GM19463 (cell line): ENCODE measurements at regions not wholly inside any gene's neighbourhood (a gene's known extent, or its start where the extent isn't known, plus 50 kb on each side); places are given as distances from the start of the nearest gene placed in this dataset.

Source experiments
- ATAC-seq: cut with Tn5 transposase; IDR thresholded peaks from one replicate; pipeline ENCODE4 v1.9.1; 2021; ENCODE audit warnings: mild to moderate bottlenecking, moderate library complexity; ENCODE audit not compliant: unreplicated experiment

DNA sequence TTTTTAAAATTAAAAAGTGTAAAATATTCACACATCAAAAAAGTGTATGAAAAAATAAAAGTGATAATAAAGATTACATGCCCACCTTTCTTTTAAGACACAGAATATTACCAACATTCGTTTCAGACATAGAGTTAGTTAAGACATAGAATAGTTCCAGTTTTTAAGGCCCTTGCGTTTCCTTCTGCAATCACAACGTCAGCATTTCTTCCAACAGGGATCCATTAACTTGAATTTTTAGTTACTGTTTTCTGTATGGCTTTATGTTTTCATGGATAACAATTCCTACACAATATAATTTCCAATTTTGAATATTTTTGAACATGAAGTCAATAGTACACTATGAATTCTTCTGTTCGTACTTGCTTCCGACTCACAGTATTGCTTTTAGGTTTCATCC is 170.8 kb upstream of the C11orf87 start:
- ATAC-seq = no peak

DNA sequence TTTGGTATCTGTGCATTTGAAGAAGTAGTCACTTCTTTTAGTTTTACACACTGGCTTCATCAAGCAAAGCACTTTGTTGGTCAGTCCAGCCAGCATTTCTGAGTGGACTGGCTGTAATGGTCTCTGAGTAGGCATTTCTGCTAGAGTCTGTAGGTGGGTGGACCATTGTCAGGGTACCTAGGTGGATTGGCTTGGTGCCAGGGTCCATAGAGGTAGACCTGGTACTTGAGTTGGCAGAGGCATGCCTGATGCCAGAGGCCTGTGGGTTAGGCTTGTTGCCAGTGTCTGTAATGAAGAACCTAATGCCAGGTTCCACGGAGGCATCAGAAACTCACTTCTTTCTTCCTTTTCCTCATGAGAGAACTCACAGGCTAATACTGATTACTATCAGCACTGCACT is 157.9 kb upstream of the C11orf87 start:
- ATAC-seq = no peak

DNA sequence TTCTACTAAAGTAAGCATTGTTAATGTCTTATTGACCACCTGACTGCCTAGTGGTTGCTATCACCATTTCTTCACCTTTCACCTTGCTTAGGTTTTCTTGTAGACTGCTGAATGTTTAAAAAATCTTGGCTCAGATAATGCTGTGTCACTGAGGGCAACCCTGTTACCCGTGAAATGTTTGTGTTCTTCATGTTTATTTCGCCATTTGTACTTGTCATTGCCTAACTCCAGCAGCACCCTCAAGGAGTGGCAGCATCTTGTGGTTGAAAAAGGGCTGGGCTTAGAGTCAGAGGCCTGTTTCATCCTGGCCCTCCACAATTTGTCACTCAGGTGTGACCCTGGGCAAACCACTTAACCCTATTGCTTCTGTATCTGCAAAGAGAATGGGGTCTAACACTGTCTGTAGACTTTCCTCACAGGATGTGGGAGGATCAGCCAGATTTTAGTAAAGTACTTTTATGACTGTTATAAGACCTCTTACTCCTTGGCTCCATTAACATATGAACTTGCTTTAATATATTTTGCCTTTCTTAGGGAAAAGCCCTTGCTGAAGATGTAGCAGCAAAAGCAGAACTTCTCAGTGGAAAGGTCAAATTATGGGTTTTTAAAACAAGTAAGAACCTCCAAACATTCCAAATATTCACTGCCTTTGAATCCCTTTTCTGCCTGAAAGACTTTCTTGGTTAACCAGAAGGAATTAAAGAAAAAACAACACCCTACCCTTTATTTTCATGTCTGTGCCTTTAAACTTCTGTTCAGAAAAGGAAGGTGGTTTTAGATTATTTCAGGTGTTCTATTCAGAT is 154.5 kb upstream of the C11orf87 start:
- no peak for ATAC-seq

DNA sequence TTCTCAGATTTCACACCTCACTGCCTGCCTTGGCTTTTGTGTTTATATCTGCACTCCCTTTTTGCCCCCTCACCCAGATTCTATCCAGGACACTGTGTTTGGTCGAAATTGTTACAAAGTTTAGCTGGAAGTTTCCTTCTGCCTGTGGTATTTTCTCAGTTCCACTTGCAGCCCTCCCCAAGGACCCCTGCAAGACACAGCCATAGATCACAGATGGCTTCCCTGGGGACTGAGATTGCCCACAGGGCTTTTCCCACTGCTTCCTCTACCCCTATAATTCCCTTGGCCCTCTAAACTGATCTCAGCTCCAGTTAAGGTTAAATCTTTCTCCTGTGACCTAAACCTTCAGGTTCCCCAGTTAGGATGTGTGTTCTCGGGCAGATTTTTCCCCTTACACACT is 146.1 kb upstream of the C11orf87 start:
- no peak for ATAC-seq

DNA sequence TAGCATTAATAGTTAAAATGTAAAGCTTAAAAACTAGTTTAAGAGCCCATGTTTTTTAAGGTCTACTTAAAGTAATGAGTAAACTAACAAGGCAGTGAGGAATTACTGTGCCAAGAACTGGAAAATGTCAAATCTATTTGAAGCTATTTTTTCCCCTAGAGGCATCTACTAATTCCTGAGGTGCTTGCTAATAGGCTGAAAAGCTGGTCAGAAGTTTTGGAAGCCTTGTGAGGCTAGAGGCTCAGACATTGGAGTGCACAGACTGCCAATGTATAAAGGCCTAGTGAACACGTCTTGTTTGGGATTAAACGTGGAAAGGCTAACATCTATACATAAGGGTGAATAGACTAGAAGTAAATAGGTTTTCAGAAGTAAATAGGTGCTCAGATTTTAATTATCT is 136.5 kb upstream of the C11orf87 start:
- no peak for ATAC-seq

DNA sequence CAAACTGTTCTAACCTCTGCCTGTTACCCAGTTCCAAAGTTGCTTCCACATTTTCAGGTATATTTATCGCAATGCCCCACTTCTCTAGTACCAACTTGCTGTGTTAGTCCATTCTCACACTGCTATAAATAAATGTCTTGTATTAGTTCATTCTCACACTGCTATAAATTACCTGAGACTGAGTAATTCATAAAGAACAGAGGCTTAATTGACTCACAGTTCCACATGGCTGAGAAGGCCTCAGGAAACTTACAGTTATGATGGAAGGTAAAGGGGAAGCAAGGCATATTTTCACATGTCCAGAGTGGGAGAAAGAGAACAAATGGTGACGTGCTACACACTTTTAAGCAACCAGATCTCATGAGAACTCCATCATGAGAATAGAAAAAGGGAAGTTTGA is 130.4 kb upstream of the C11orf87 start:
- ATAC-seq = no peak

DNA sequence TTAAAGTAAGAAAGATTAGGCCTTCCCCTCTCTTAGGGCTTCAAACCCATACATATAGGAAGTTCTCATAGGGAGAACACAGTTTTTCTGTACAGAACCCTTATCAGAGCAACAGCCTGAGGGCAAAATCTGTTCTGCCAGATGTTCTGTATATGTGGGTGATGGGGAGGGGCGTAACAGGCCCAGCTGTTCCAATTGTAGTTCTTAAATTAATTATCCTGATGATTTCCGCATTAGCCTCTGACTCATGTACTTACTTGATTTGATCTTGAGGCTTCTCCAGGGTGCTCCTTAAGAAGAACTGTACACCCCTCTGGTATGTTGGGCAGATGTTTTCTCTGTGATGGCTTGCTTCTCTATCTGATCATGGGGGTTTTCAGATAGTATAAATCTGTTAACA is 123.1 kb upstream of the C11orf87 start:
- no peak for ATAC-seq

DNA sequence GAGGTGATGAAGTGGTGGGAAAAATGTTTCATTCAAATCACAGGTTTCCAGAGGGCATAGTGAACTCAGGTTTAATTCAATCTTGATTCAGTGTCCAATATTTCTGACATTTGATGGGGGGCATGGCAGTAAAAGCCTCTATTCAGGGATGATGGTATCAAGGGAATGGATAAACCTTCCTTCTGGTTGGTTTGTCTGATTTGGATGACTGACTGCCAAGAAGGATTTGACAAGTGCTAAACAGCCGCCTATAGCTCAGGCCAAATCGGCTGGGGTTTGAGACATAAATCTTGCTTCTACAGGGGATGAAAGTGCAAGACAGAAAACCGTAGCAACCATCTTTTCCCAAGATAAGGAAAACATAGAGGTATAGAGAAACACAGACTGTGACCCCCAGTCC is 121.8 kb upstream of the C11orf87 start:
- ATAC-seq = no peak

DNA sequence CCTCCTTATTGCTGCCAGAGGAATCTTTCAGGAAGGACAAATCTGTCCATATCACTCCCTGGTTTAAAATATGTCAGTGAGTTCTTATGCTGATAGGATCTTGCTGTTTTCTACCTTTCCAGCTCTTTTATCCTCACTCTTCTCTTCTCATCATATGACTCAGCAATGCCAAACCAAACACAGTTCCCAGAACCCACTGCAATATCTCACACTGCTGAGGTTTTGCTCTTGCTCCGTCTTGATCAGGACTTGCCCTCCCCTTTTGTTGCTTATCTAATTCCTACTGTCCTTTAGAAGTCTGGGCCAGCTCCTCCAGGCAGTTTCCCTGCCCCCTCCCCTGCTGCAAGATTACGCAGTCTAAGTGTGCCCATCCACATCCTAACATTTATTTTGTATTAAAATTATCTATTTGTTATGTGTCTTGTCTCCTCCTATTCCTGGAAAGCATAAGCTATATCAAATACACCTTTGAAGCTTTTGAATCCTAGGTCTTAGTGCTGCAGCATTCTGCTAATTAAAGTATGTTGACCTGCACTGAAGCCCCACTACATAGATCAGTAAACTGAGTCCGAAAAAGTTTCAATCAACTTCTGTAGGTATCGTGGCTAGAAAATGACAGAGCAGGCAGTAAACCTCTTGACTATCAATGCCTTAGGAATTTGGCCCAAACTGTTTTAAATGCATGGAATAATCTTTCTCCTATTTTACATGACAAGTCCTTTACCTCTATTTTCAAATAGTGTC is 119.2 kb upstream of the C11orf87 start:
- no peak for ATAC-seq

DNA sequence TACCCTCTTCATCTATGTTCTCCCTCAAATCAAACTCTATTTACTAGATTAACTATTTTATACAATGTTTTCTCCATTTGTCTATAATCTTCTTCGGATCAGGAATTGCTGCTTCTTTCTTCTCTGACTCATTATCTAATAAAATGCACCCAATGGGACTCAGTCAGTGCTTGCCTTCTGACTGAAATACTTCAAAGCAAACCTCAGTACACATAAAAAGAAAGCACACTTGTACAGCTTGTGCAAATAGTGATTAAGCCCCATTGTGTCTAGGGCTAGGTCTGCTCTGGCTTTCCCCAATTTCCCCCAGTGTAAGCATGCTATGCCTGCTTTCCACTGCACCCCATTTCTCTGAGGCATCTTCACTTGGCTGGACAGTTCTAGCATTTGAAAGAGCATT is 118.6 kb upstream of the C11orf87 start:
- ATAC-seq = no peak

DNA sequence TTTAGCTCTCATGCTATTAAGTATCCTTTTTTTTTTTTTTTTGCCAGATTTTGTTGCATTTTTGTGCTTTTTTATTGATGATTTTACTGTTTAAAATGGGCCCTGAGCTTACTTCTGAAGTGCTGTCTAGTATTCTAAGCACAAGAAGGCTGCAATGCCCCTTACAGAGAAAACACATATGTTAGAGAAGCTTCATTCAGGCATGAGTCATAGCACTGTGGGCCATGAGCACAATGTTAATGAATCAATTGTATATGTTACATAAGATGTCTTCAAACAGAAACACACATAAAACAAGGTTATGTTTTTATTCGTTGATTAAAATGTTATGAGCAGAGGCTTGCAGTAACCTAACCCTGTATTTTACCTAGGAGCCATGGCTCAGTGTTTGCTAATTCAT is 117.8 kb upstream of the C11orf87 start:
- ATAC-seq = no peak

DNA sequence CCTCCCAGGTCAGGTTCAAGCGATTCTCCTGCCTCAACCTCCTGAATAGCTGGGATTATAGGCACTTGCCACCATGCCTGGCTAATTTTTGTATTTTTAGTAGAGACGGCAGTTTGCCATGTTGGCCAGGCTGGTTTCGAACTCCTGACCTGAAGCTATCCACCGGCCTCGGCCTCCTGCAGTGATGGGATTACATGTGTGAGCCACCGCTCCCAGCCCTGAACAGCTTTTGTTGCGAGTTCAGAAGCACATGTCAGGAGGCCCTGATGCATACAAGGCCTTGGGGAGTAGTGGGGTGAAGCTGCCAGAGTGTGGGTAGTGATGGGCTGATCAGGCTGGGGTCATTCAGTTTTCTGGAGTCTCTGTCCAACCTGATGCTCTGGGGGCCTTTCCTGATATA is 117.0 kb upstream of the C11orf87 start:
- ATAC-seq = no peak

DNA sequence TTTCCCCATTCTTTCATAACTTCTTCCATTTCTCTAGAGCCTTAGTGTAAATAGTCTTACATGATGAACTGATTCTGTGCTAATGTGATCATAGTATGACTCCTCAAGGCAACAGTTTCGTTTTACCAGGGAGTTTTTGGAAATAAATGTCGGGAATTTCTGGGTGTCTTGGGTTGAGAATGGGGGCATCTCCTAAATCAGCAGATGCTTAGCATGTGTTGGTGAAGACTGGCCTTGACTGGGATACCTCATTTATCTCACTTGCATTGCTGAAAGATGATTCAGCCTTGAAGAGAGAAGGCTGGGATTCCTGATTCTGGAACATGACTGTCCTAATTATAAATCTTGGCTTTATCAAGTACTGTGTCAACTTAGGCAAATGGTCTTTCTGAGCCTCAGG is 115.7 kb upstream of the C11orf87 start:
- no peak for ATAC-seq

DNA sequence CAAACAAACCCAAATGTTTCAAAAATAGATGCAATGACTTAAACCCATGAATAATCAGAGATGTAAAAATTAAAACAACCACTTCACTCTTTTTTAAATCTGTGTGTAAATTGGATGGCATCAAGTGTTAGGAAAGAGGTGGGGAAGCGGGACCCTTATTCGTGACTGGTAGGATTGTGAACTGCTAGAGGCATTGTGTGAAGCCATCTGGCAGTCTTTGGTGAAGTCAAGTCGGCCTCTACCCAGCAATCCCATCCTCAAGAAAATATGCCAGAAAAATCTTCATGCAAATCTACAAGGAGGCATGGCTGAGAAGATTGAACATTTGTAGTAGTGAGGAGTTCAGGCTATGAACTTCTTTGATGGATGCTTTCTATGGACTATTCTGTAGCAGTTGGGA is 114.6 kb upstream of the C11orf87 start:
- no peak for ATAC-seq

DNA sequence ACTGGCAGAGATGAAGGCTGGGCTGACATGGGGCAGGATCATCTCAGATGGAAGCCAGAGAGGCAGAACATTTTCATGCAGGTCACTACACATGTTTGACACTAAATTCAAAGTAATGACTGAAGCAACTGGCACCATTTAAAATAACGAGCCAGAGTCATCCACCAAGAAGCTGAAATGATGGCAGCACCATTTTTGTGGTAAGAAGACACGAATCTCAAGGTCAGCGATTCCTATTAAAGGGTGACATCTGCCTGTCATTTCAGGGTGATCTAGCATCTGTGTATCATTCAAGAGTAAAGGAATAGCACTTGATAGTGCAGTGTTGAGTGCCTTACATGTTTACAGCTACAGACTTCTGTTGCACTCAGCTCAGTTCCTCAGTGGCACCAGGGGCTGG is 113.4 kb upstream of the C11orf87 start:
- ATAC-seq = no peak

DNA sequence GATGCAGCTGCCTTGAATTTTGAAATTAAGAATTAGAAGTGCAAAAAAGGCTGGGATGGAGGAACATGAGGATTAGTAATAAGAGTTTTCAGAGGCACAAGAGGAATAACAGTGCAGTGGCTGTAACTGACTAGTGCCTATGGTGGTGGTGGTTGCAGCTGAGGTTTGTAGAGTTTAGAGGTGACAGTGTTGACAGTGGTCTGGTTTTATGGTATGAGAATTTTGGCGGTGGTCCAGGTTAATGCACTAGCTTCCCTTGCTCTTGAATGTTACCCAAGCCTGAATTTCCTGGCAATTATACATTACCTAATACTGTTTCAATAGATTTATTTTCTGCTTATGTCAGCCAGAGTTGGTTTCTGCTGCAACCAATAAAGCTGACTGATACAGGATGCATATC is 112.8 kb upstream of the C11orf87 start:
- no peak for ATAC-seq

DNA sequence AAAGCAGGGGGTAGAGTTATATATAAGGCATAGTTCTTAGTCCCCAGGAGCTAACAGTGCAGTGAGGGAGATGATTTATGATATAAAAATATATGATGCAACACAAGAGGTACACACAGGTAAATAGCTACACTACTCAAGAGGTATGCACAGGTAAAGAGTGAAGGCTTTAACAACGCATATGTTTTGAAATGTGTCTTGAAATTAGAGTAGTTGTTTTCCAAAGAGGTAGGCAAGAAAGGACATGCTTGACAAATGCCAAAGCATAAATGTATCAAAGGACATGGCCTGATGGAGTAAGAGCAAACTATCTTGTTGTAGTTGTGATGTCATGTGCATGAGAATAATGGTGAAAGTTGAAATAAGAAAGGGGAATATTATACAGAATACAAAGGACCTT is 104.3 kb upstream of the C11orf87 start:
- no peak for ATAC-seq

DNA sequence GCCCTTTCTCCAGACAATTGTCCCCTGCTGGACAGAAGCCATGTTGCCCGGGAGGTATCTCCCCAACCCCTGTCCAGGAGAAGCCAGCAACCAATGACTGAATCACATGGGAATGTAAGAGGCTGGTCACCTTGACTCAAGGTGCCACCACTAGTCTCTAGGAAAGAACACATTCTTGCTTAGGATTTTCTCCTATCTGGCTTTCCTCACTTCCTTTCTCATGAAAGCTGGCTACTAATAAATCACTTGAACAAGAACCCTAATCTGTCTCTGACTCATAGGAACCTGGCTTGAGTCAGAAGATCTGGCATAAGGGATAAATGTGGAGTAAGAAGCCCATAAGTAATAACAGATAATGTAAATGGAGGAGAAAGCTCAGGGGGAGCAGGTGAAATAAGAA is 101.4 kb upstream of the C11orf87 start:
- ATAC-seq = no peak

DNA sequence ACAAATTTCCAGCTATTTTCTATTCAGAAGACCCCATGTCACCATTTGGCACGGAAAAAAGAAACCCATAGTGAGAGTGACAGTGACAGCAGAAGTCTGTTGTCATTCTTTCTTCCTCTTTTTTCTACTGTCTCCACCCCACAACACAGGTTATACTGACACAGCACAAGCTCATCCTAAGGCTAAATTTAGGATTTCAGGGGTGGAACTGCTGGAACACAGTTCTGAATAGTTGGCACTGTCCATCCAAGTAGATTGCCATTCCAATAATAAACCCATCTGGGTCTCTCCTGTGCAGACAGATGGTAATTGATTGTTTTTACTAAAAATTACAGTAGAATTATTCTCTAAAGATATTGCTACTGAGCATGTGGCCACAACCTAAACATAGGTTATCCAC is 95.2 kb upstream of the C11orf87 start:
- no peak for ATAC-seq

DNA sequence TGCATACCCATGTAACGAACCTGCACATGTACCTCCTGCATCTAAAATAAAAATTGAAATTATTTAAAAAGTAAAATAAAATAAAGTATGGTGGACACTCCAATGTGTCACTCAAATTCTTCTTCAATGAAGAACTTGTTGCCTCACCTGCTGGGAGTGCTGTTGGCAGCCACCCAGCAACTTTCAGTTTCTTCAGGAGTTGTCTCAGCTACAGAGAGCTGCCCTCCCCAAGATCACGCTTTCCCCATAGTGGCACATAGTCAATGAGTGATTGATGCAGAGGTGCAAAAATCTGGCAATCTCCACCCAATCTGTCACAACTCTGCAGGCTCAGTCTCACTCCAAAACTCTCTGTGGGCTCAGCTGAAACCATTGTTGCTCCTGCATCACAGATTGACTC is 92.3 kb upstream of the C11orf87 start:
- ATAC-seq = no peak

DNA sequence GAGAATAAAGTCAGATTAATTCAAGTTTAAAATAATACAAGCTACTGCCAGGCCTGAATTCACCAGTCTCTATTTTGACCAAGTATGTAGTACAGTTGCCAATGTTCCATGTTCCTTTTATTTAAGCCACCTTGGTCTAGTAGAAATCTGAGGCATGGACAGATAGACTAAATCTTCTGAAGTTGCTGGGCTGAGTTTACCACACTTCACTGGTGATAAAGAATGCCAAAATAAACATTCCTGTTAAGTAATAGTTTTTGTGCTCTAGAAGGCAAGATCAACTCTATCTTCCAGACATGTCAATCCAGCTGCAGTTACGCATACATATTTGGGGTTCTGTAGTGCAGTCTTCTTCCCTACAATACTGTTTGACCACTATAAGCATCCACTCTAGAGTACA is 83.9 kb upstream of the C11orf87 start:
- no peak for ATAC-seq

DNA sequence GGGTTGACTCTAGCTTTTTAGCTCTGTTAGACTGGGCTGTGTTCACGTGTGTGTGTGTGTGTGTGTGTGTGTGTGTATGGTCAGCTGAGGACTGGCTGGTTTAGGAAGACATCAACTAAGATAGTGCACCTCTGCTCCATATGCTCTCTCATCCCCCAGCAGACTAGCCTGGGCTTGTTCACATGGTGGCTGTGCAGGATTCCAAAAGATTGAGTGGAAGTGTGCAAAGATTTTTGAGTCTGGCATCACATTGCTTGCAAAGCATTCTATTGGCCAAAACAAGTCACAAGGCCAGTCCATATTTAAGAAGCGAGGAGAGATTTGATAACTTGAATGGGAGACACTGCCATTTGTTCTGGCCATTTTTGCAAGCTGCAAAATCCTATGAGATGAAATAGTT is 79.7 kb upstream of the C11orf87 start:
- no peak for ATAC-seq

DNA sequence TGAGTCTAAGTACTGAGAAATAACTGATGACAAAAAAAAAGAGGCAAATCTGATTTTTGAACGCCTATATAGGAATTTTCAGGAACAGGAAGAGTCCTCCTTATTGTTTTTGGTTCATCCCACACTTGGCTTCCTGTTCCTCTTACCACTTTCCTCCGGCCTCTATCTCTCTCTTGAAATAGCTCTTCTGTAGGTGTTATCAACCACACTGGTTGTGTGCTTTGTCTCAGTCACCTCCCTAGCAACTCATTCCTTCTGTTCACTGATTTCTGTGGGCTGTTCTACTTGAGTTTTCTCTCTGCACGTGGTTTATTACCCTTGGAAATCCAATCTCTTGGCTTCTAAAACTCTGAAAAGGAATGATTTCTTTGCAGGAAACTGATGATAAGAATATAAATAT is 78.7 kb upstream of the C11orf87 start:
- ATAC-seq = no peak
